Gastroesophageal sphincter (tissue), 4 donors: ENCODE measurements at regions not wholly inside any gene's neighbourhood (a gene's known extent, or its start where the extent isn't known, plus 50 kb on each side); places are given as distances from the start of the nearest gene placed in this dataset.
A peak's percentile ranks its signal among the peaks of the same experiment; 100 is the strongest.

Experiments
- ATAC-seq: fragments of 150-250 bp; one replicate; pipeline ENCODE4 v1.9.1; 2016; ENCODE audit warnings: mild to moderate bottlenecking, moderate library complexity
- H3K27ac ChIP-seq, 4 donors: fragments of 200-600 bp; sonication (generic) in 3 of 4; 1 replicate in 3 of 4; 2 replicates in 1 of 4; pipeline ENCODE4 v1.5.1; 2016 to 2019
- H3K27me3 ChIP-seq: fragments of 200-600 bp; sonication (generic); one replicate; pipeline ENCODE4 v1.5.1; 2019
- H3K36me3 ChIP-seq, 2 donors: fragments of 200-600 bp; sonication (generic); one replicate each; pipeline ENCODE4 v1.5.1; 2019; ENCODE audit warnings: control low read depth in 1 of 2
- H3K4me1 ChIP-seq, 3 donors: fragments of 200-600 bp; sonication (generic); 1 replicate in 2 of 3; 2 replicates in 1 of 3; pipeline ENCODE4 v1.5.1; 2016 to 2019; ENCODE audit warnings: control low read depth in 2 of 3
- H3K4me3 ChIP-seq, 2 donors: fragments of 200-600 bp; sonication (generic); one replicate each; pipeline ENCODE4 v1.5.1; 2019; ENCODE audit warnings: mild to moderate bottlenecking in 1 of 2, moderate library complexity in 1 of 2
- H3K9me3 ChIP-seq, 3 donors: fragments of 200-600 bp; sonication (generic); one replicate each; pipeline ENCODE4 v1.5.1; 2017 to 2019; ENCODE audit warnings: control low read depth in 2 of 3
- CTCF ChIP-seq, 4 experiments: fragments of 200-600 bp in 2 of 4; fragments of 450-650 bp in 2 of 4; sonication (generic) in 1 of 4; IDR thresholded peaks; one replicate each; pipeline ENCODE4 v1.5.1; 2017 to 2019; ENCODE audit warnings: antibody characterized with exemption in 4 of 4, mild to moderate bottlenecking in 2 of 4, moderate library complexity in 2 of 4
- EP300 ChIP-seq: sonication (generic); formaldehyde crosslinking; IDR thresholded peaks from one replicate; pipeline ENCODE4 v1.6.1; 2017; ENCODE audit warnings: antibody characterized with exemption, mild to moderate bottlenecking
- POLR2A ChIP-seq, 2 donors: fragments of 450-650 bp; IDR thresholded peaks; one replicate each; pipeline ENCODE4 v1.6.1; 2017; ENCODE audit warnings: antibody characterized with exemption in 2 of 2, mild to moderate bottlenecking in 2 of 2, moderate library complexity in 1 of 2
- POLR2AphosphoS5 ChIP-seq: sonication (generic); formaldehyde crosslinking; IDR thresholded peaks from one replicate; pipeline ENCODE4 v1.6.1; 2017; ENCODE audit warnings: antibody characterized with exemption
- WGBS, 2 donors: methylation state at CpG; one replicate each; pipeline ENCODE4 v1.1.5; 2018; ENCODE audit warnings: low coverage in 1 of 2; 5-methylcytosine and 5-hydroxymethylcytosine counted together

- Histone ChIP-seq H3K9me3 (no peaks in the 10 kb centered on the region), H3K4me3 (no peak overlapping the region), H3K27ac (no peak overlapping the region), H3K36me3 (no peaks in the 10 kb centered on the region), H3K4me1 (no peaks in the 10 kb centered on the region), H3K27me3 (peaks cover 5% of the 10 kb centered on the region)
- no peak for ATAC-seq
- TF ChIP-seq CTCF (IDR thresholded peaks at IDR 0.05) (no peak), POLR2AphosphoS5 (no peak), POLR2A (IDR thresholded peaks at IDR 0.05) (no peak), EP300 (no peak)
- 76 to 100% methylated on average over 1 of the region's 1 CpG for WGBS, 2 donors
Measured at GRCh38 chr12:127579446-127579845, 687.5 kb upstream of the TMEM132C start.

GRCh38 chr12:127582074-127582473 is 684.9 kb upstream of the TMEM132C start:
- H3K27me3 ChIP-seq = no peaks in the 10 kb centered on the region
- ATAC-seq = no peak
- H3K27ac ChIP-seq = no peak overlapping the region
- 67 to 78% methylated on average over 2 to 6 of the region's 6 CpGs for WGBS, 2 donors
- peaks cover 0 to 6% (median 0%) of the 10 kb centered on the region in 3 donors for H3K9me3 ChIP-seq
- no peak overlapping the region for H3K4me3 ChIP-seq
- no peaks in the 10 kb centered on the region for H3K4me1 ChIP-seq
- no peaks in the 10 kb centered on the region for H3K36me3 ChIP-seq
- TF ChIP-seq POLR2AphosphoS5 = no peak
- TF ChIP-seq POLR2A (IDR thresholded peaks at IDR 0.05) = no peak
- TF ChIP-seq EP300 = no peak

GRCh38 chr12:127583041-127583440 is 683.9 kb upstream of the TMEM132C start:
- Histone ChIP-seq H3K9me3 (peaks cover 0 to 6% (median 0%) of the 10 kb centered on the region in 3 donors), H3K4me1 (no peaks in the 10 kb centered on the region), H3K36me3 (no peaks in the 10 kb centered on the region), H3K27me3 (no peaks in the 10 kb centered on the region), H3K4me3 (no peak overlapping the region), H3K27ac (no peak overlapping the region)
- WGBS, 2 donors = 71% methylated on average over 4 of the region's 4 CpGs; no CpG with 5 or more reads in 1 of the 2 donors
- ATAC-seq = no peak
- TF ChIP-seq EP300 (no peak), POLR2AphosphoS5 (no peak), CTCF (IDR thresholded peaks at IDR 0.05) (no peak), POLR2A (IDR thresholded peaks at IDR 0.05) (no peak)

- peak; percentile 69 for ATAC-seq
- TF ChIP-seq POLR2AphosphoS5 (peak; percentile 26), POLR2A (IDR thresholded peaks at IDR 0.05) (no peak)
- Histone ChIP-seq H3K9me3 (peaks cover 0 to 6% (median 0%) of the 10 kb centered on the region in 3 donors), H3K27ac (no peak overlapping the region), H3K27me3 (peaks cover 11% of the 10 kb centered on the region), H3K36me3 (no peaks in the 10 kb centered on the region), H3K4me1 (no peaks in the 10 kb centered on the region), H3K4me3 (no peak overlapping the region)
- WGBS, 2 donors = 54 to 73% methylated on average over 4 to 7 of the region's 7 CpGs
Measured at GRCh38 chr12:127588249-127588648, 678.7 kb upstream of the TMEM132C start.

GRCh38 chr12:127589541-127589940 is 677.4 kb upstream of the TMEM132C start:
- no peak overlapping the region for H3K4me3 ChIP-seq
- no peak for ATAC-seq
- WGBS, 2 donors = 80% methylated on average over 1 of the region's 1 CpG
- peaks cover 11% of the 10 kb centered on the region for H3K27me3 ChIP-seq
- TF ChIP-seq POLR2AphosphoS5 (no peak), EP300 (no peak), CTCF (IDR thresholded peaks at IDR 0.05) (no peak), POLR2A (IDR thresholded peaks at IDR 0.05) (no peak)
- H3K4me1 ChIP-seq = no peaks in the 10 kb centered on the region
- no peaks in the 10 kb centered on the region for H3K36me3 ChIP-seq
- H3K9me3 ChIP-seq = peaks cover 0 to 6% (median 0%) of the 10 kb centered on the region in 3 donors
- H3K27ac ChIP-seq = no peak overlapping the region

- Histone ChIP-seq H3K36me3 (no peaks in the 10 kb centered on the region), H3K27ac (no peak overlapping the region), H3K4me1 (no peaks in the 10 kb centered on the region), H3K9me3 (peaks cover 0 to 6% (median 0%) of the 10 kb centered on the region in 3 donors), H3K4me3 (no peak overlapping the region), H3K27me3 (peaks cover 11% of the 10 kb centered on the region)
- 43 to 68% methylated on average over 3 to 4 of the region's 4 CpGs for WGBS, 2 donors
- ATAC-seq = no peak
- no peak for TF ChIP-seq EP300
- no peak for TF ChIP-seq CTCF (IDR thresholded peaks at IDR 0.05)
- TF ChIP-seq POLR2AphosphoS5 = no peak
- no peak for TF ChIP-seq POLR2A (IDR thresholded peaks at IDR 0.05)
Measured at GRCh38 chr12:127590868-127591267, 676.1 kb upstream of the TMEM132C start.
